Stimulated activated CD8-positive, alpha-beta memory T cell treated with anti-CD3 and anti-CD28 coated beads, Interleukin-12 subunit alpha, Interleukin-12 subunit beta, amount 100 ng/mL, for 1 hour (primary cell): ENCODE measurements at regions not wholly inside any gene's neighbourhood (a gene's known extent, or its start where the extent isn't known, plus 50 kb on each side); places are given as distances from the start of the nearest gene placed in this dataset.
"Not testable (repeated sequence)": the region's sequence is repeated elsewhere in the genome, so short reads cannot be mapped to it uniquely, and the experiment has no call there.

Experiments
- DNase-seq: peaks from one replicate; pipeline ENCODE4 v3.0.0-alpha.2; 2020; ENCODE audit warnings: low read depth

DNA sequence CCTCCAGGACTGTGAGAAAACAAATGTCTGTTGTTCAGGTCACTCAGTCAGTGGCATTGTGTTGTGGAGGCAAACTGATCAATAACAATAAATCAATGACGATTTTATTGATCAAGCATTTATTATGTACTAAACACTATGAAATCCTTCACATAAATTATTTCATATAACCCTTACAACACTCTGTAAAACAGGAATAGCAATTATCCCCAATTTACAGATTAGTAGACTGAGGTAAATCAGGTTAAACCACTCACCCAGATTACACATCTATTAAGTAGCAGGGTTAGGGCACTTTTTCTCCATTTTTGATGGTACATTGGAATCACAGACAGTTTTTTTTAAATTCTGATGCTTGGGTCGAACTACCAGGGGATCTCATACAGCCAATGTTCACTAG lies 372.8 kb upstream of the MAF start:
- no peak for DNase-seq

GRCh38 chr16:79972053-79972704 lies 371.6 kb upstream of the MAF start:
- no peak for DNase-seq

DNA sequence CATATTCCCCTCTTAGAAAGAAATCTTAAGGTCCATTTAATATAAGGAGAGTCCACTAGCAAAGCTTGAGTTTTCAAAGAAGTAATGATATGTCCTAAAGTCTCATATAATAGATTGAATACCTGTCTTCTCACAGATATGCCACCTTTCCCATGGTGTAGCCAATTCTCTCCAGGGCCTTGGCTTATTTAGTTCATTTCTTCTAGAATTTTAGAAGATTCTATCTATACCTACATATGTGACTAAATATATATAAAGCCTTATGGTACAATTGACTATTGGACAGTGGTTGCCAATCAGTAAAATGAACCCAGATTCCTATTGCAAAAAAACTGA lies 370.7 kb upstream of the MAF start:
- DNase-seq = no peak

GRCh38 chr16:79970551-79971236 lies 370.2 kb upstream of the MAF start:
- DNase-seq = no peak

- DNase-seq = no peak
Measured at GRCh38 chr16:79970087-79970486, 369.6 kb upstream of the MAF start.

- no peak for DNase-seq
Measured at GRCh38 chr16:79969458-79969857, 368.9 kb upstream of the MAF start.

DNA sequence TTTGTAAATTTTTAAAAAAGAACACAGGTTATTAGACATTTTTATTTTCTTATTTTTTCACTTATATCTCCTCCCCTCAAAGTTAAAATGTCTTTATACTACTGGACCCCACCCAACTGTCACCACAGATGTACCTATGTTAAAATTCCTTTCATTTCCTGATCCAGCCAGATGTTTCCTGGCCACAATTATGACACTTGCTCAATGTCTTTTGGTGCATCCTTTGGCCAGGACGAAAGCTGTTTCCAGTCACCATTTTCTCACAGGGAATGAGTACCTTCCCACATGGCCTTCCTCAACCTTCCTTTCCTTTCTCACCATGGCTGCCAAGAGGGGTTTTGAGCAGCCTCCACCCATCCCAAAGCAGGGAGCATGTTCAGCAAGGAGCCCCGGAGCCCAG lies 365.7 kb upstream of the MAF start:
- no peak for DNase-seq

GRCh38 chr16:79965718-79966117 lies 365.2 kb upstream of the MAF start:
- DNase-seq = no peak

- DNase-seq = no peak
Measured at GRCh38 chr16:79964104-79964503, 363.6 kb upstream of the MAF start.

DNA sequence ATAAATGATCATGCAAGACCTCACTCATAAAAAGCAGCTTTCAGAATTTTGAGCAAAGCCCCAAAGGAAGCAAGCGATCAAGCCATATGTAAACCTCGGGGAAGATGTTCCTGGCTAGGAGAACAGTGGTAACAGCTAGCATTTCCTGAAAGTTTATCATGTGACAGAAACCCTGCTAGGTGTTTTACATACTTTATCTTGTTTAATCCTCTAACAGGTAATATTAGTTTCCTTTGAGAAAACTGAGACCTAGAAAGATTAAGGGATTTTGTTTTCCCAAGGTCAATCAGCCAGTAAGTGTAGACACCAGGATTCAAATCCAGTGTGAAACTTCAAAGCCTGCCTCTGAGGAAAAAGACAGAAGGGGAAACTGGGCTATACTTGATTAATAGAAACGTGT lies 362.4 kb upstream of the MAF start:
- DNase-seq = no peak

DNA sequence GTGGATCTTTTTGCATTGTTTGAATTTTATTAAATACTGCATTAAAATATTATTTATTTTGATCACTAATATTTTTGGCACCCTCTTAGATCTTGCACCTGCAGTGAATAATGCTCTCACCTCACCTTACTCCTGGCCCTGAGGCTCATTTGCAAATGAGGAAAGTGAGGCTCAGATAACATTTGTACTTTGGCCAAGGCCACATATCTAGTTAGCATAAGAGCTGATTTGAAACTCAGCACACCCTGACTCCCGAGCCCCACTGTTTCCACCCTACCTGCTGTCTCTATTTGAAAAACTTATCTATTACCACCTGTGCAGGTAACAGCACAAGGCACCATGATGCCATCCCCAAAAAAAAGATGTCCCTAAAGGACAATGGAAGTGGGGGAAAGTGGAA lies 358.7 kb upstream of the MAF start:
- DNase-seq = no peak

DNA sequence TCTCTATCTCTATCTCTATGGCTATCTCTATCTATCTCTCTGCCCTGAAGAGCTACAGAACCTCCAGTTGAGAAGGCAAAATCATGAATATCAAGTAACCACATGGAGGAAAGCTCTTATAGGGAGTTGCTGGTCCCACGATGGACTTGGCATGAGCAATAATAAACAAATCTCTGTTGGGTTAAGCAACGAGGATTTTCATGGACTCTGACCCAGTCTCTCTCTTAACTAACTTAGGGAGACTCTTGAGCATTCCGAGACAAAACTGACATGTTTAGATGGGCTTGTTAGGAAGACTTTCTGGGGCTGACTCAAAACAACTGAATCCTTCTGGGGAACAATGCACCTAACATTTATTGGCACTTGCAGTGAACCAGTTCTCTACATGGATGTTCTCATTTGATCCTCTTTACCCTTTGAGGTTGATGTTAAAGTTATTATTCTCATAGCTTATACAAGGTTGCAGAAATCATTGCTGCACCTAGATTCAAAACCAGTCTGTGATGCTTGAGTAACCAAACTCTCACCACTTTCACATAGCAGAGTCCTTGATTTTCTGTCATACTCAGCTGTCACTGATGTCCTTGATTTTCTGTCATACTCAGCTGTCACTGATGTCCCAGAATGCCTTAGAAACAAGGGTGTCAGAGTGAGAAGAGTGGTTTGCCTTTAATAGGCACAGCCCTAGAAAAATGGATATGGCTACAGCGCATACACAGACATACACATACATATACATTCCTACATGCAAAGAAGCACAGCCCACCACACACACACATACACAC lies 354.6 kb upstream of the MAF start:
- DNase-seq = no peak

DNA sequence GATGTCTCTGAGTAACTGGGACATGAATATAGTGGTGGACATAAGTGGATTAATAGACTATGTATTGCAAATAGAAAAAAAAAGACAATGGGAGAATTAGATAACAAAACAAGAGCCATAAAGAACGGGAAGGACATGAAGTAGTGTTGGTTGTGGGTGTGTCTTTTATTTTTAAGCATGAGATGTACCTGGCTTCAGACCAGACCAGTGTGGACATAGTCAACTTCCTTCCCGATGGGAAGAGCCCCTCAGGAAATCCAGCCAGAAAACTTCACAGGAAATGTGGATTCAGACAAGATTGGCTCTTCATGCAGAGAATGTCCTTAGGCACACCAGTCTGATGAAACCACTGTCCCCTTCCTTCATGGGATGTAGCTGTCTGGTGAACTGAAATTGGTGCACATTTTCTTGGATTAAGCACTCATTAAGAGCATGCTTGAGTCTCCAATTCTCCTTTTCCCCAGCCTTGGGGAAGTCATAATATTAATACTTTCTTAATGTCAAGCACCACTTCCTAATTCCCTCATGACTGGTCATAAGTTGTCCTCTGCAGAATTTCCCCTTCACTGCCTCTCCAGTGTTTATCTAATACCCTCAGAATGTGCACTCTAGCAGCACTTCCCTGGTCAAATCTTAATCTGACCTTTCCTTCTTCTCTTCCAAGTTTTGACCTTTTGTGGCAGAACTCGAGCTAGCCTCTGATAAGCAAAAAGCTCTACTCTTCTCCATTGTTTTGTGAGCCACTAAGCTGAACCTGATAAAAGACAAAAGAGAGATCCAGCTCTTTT lies 350.6 kb upstream of the MAF start:
- no peak for DNase-seq

DNA sequence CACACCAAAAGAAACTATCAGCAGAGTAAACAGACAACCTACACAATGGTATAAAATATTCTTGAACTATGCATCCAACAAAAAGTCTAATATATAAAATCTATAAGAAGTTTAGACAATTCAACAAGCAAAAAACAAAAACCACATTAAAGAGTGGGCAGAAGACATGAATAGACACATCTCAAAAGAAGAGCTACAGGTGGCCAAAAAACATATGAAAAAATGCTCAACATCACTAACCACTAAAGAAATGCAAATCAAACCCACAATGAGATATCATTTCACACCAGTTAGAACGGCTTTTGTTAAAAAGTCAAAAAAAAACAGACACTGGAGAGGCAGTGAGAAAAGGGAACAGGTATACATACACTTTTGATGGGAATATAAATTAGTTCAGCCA lies 348.9 kb upstream of the MAF start:
- no peak for DNase-seq

DNA sequence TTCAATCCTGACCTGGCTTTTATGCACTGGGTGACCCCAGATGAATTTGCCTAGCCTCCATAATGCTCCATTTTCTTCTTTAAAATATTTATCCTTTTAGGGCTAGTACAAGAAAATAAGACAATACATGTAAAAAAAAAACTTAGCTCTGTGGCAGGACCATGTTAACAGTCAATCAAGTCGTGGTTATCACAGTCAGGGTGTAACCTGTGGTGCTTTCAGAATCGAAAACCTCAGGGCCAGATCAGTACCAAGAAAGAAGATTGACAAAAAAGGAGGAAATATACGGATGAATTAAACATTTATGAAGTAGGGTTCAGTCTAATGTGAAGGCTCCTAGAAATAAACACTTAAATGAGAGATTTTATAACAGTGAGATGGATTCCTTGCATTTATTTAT lies 347.2 kb upstream of the MAF start:
- no peak for DNase-seq

DNA sequence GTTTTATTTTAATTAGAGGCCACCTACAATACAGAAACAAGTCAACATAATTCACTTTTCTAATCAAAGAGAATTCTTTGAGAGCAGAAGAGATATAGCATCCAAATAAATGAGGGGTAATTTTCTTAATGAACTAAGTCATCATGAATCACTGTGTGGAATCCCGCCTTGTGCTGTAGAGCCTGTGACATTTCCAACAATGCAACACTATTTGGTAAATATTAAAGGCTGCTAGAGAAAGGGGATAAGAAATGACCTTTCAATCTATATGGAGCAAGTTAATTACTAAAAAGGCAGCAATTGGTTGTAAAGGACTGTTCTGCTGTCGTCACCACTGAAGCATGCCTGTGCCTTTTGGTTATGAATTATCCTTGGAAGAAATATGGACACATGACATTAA lies 345.7 kb upstream of the MAF start:
- DNase-seq = no peak

DNA sequence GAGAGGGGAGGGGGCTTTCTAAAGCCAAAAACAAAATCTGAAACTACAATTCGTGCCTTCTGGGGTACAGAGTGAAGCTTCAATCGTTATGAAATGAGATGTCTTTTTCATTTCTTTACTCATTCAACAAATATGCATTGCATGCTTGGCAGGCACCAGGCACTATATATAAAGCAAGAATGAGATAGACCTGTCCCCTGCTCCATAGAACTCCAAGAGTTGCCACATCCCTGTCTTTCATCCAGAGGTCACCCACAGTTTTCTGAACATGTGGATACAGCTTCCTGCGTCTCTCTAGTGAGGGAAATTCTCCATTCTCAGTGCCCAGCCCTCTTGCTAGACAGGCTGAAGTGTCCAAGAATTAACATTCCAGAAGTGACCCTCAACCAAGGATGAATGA lies 343.2 kb upstream of the MAF start:
- no peak for DNase-seq

GRCh38 chr16:79938575-79938974 lies 338.0 kb upstream of the MAF start:
- no peak for DNase-seq

- DNase-seq = not testable (repeated sequence)
Measured at GRCh38 chr16:79937671-79938070, 337.1 kb upstream of the MAF start.

GRCh38 chr16:79933603-79934002 lies 333.1 kb upstream of the MAF start:
- DNase-seq = no peak

DNA sequence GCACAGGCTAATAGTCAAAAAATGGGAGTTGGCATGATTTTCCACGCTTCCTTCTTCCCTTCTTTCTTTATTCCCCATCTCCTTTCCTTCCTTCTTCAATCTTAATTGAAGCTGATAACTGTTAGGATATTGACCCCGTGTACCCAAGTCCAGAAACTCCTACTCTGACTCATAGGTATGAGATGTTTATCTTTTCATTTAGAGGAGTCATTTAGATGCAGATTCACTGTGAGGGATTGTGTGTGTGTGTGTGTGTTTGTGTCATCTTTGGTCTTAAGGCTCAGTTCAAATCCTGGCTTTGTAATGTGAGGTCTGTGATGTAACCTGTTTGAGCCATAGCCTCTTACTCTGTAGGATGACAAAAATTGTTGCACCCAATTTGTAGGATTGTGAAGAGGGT lies 332.0 kb upstream of the MAF start:
- no peak for DNase-seq

- no peak for DNase-seq
Measured at GRCh38 chr16:79931721-79932120, 331.2 kb upstream of the MAF start.
